ENCODE measurements at regions not wholly inside any gene's neighbourhood (a gene's known extent, or its start where the extent isn't known, plus 50 kb on each side); places are given as distances from the start of the nearest gene placed in this dataset.

DNA sequence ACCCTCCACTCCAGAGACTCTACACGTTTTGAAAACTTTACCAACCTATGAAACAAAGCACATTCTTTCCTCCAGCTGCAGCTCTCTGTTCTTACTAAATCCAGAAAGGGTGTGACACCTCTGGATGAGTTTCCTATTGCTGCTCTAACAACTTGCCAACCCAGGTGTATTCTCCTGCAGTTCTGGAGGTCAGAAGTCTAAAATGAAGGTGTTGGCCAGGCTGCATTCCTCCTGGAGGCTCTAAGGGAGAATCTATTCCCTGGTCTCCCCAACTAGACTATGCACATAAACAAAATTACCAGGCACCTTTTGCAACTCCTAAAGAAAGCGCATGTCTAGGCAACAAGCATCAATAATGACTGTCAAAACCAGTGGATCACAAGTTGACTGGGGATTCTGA is 128.8 kb downstream of the NUFIP1 start (continued):
- no peak for TF ChIP-seq JUN (IDR thresholded peaks at IDR 0.05; ENCODE audit: low read depth, low read length)
- no peak for TF ChIP-seq POLR2A (IDR thresholded peaks at IDR 0.05; ENCODE audit: control extremely low read depth in 1 of 2, low read depth in 2 of 2, low read length in 2 of 2)
- TF ChIP-seq MAX (IDR thresholded peaks at IDR 0.05) = no peak
- no peak for TF ChIP-seq USF2 (IDR thresholded peaks at IDR 0.05; ENCODE audit: low read length)
- no peak for TF ChIP-seq JUND (IDR thresholded peaks at IDR 0.05; ENCODE audit: low read length)
- no peak for TF ChIP-seq CHD1 (IDR thresholded peaks at IDR 0.05; ENCODE audit: low read depth, low read length)
- TF ChIP-seq SIRT6 (IDR thresholded peaks at IDR 0.05; ENCODE audit: low read length) = no peak
- no peak for TF ChIP-seq SP4 (IDR thresholded peaks at IDR 0.05; ENCODE audit: low read length)
